GM23248 (cell line): ENCODE measurements at regions not wholly inside any gene's neighbourhood (a gene's known extent, or its start where the extent isn't known, plus 50 kb on each side); places are given as distances from the start of the nearest gene placed in this dataset.

Source experiments
- EZH2 ChIP-seq: fragments of 200-600 bp; sonication (generic); IDR thresholded peaks from 2 replicates; pipeline ENCODE4 v1.6.1; 2018; ENCODE audit warnings: antibody characterized with exemption, mild to moderate bottlenecking; ENCODE audit not compliant: insufficient read depth, poor library complexity, severe bottlenecking
- EZH2phosphoT487 ChIP-seq: fragments of 200-600 bp; sonication (generic); IDR thresholded peaks from 2 replicates; pipeline ENCODE4 v1.6.1; 2018; ENCODE audit warnings: antibody characterized with exemption, moderate library complexity, mild to moderate bottlenecking, low read depth; ENCODE audit not compliant: insufficient read depth

GRCh38 chr13:90951663-90952062, 395.8 kb upstream of the MIR17HG start:
- TF ChIP-seq EZH2 (no peak), EZH2phosphoT487 (no peak)
